Gastrocnemius medialis (tissue), 4 donors: ENCODE measurements at regions not wholly inside any gene's neighbourhood (a gene's known extent, or its start where the extent isn't known, plus 50 kb on each side); places are given as distances from the start of the nearest gene placed in this dataset.

Experiments
- POLR2A ChIP-seq, 2 donors: fragments of 450-650 bp; IDR thresholded peaks; one replicate each; pipeline ENCODE4 v1.6.1; 2017; ENCODE audit warnings: antibody characterized with exemption in 2 of 2, mild to moderate bottlenecking in 2 of 2, moderate library complexity in 2 of 2
- TF ChIP-seq, protein P1 (sequence below), 5 experiments: fragments of 450-650 bp in 3 of 5; fragments of 200-600 bp in 2 of 5; sonication (generic) in 2 of 5; IDR thresholded peaks in 4 of 5; conservative IDR thresholded peaks in 1 of 5; 1 replicate in 4 of 5; 2 replicates in 1 of 5; pipeline ENCODE4 v1.5.1; 2016 to 2019; ENCODE audit warnings: antibody characterized with exemption in 5 of 5, mild to moderate bottlenecking in 3 of 5, moderate library complexity in 3 of 5

DNA sequence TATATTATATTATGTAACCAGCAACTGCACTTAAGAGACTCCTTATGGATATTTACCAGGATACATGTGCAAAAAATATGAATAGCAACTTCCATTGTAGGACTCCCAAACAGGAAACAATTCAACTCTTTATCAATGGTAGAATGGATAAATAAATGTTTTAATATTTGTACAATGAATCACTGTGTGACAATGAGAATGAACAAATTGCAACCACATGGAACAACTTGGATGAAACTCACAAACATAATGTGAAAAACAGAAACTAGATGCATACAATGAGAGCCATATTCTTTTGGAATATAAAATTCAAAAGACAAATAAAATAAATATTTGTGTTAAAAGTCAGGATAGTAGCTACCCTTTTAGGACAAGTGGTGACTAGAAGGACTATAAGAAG is 1015.7 kb downstream of the TECRL start:
- TF ChIP-seq, protein P1, sequence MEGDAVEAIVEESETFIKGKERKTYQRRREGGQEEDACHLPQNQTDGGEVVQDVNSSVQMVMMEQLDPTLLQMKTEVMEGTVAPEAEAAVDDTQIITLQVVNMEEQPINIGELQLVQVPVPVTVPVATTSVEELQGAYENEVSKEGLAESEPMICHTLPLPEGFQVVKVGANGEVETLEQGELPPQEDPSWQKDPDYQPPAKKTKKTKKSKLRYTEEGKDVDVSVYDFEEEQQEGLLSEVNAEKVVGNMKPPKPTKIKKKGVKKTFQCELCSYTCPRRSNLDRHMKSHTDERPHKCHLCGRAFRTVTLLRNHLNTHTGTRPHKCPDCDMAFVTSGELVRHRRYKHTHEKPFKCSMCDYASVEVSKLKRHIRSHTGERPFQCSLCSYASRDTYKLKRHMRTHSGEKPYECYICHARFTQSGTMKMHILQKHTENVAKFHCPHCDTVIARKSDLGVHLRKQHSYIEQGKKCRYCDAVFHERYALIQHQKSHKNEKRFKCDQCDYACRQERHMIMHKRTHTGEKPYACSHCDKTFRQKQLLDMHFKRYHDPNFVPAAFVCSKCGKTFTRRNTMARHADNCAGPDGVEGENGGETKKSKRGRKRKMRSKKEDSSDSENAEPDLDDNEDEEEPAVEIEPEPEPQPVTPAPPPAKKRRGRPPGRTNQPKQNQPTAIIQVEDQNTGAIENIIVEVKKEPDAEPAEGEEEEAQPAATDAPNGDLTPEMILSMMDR (IDR thresholded peaks at IDR 0.05 in 4 of 5, conservative IDR thresholded peaks at IDR 0.05 in 1 of 5), result no peak
- TF ChIP-seq POLR2A (IDR thresholded peaks at IDR 0.05), result no peak
